HUES6 (cell line): ENCODE measurements at regions not wholly inside any gene's neighbourhood (a gene's known extent, or its start where the extent isn't known, plus 50 kb on each side); places are given as distances from the start of the nearest gene placed in this dataset.
A peak's percentile ranks its signal among the peaks of the same experiment; 100 is the strongest.
"Not testable (repeated sequence)": the region's sequence is repeated elsewhere in the genome, so short reads cannot be mapped to it uniquely, and the experiment has no call there.

Experiments
- H3K27ac ChIP-seq: 2 replicates; pipeline ENCODE4 v1.7.0; 2013; ENCODE audit warnings: low read depth, mild to moderate bottlenecking, low read length, inconsistent platforms
- H3K27me3 ChIP-seq: 2 replicates; pipeline ENCODE4 v1.6.1; 2013; ENCODE audit warnings: low read length; ENCODE audit not compliant: control insufficient read depth, insufficient read depth
- H3K36me3 ChIP-seq: 2 replicates; pipeline ENCODE4 v1.6.1; 2013; ENCODE audit warnings: low read length; ENCODE audit not compliant: control insufficient read depth, insufficient read depth
- H3K4me1 ChIP-seq: 2 replicates; pipeline ENCODE4 v1.6.1; 2013; ENCODE audit warnings: low read length; ENCODE audit not compliant: control insufficient read depth, insufficient read depth
- H3K4me3 ChIP-seq: 2 replicates; pipeline ENCODE4 v1.5.1; 2013; ENCODE audit warnings: low read depth, low read length
- H3K9ac ChIP-seq: one replicate; pipeline ENCODE4 v1.6.1; 2013; ENCODE audit warnings: mild to moderate bottlenecking, low read length
- H3K9me3 ChIP-seq: 2 replicates; pipeline ENCODE4 v1.6.1; 2013; ENCODE audit warnings: low read depth, low read length; ENCODE audit not compliant: control insufficient read depth, insufficient read depth

DNA sequence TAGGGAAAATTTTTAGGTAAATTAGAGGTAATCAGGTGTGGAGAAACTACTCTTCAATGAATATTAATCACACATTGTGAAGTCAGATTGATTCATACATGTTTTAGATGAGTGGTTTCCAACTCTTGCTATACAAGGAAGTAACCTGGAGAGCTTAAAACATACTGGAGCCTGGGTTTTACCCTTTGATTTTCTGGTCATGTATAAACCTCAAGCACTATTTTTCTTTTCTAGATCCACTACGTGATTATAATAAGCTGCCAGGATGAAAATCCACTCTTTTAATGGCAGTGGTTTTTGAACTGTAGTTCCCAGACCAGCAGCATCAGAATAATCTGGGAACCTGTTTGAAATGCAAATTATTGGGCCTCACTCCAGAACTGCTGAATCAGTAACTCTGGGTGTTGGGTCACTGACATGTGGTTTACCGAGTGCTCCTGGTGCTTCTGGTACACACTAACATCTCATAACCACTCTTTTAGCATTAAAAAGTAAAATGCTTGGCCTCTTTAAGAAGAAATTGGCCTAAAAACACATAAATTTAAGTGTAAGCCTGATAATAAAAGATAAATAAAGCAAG is 63.4 kb downstream of the DCAF12L1 start:
- H3K4me1 ChIP-seq = 0 out of 2 replicates have a peak, but pooled peaks cover 4% of the 10 kb centered on the region
- peaks cover 12% of the 10 kb centered on the region for H3K9me3 ChIP-seq
- H3K9ac ChIP-seq = no peak overlapping the region
- H3K27me3 ChIP-seq = no peaks in the 10 kb centered on the region
- H3K36me3 ChIP-seq = no peaks in the 10 kb centered on the region
- H3K4me3 ChIP-seq = no peak overlapping the region
- no peak overlapping the region for H3K27ac ChIP-seq

DNA sequence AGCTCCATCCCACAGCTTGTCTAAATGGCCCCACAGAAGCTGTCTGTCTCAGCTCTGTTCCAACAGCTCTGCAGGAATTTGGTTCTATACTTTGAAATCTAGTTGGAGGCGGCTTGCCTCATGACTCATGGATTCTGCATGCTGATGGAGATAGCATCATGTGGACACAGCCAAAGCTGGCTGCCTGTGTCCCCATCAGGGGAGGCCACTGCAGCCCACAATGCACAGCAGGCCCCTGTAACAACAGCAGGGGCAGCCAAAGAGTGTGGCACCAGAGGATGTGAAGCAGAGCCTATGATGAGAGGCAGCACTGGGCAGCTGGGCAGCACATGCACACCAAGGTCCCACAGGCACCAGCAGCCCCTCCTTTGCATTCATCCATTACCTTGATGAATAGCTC is 67.2 kb downstream of the DCAF12L1 start:
- Histone ChIP-seq H3K9me3 (no peaks in the 10 kb centered on the region), H3K36me3 (no peaks in the 10 kb centered on the region), H3K27ac (no peak overlapping the region), H3K4me3 (no peak overlapping the region), H3K9ac (no peak overlapping the region), H3K4me1 (0 out of 2 replicates have a peak, but pooled peaks cover 4% of the 10 kb centered on the region), H3K27me3 (no peaks in the 10 kb centered on the region)

DNA sequence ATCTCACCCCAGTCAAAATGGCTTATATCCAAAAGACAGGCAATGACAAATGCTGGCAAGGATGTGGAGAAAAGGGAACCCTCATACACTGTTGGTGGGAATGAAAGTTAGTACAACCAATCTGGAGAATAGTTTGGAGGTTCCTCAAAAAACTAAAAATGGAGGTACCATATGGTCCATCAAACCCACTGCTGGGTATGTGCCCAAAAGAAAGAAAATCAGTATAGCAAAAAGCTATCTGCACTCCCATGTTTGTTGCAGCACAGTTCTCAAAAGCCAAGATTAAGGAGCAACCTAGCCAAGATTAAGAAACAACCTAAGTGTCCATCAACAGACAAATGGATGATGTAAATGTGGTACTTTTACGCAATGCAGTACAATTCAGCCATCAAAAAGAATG is 70.7 kb downstream of the DCAF12L1 start:
- no peaks in the 10 kb centered on the region for H3K36me3 ChIP-seq
- H3K9me3 ChIP-seq = no peaks in the 10 kb centered on the region
- no peaks in the 10 kb centered on the region for H3K4me1 ChIP-seq
- H3K9ac ChIP-seq = no peak overlapping the region
- H3K4me3 ChIP-seq = no peak overlapping the region
- H3K27me3 ChIP-seq = no peaks in the 10 kb centered on the region
- no peak overlapping the region for H3K27ac ChIP-seq

DNA sequence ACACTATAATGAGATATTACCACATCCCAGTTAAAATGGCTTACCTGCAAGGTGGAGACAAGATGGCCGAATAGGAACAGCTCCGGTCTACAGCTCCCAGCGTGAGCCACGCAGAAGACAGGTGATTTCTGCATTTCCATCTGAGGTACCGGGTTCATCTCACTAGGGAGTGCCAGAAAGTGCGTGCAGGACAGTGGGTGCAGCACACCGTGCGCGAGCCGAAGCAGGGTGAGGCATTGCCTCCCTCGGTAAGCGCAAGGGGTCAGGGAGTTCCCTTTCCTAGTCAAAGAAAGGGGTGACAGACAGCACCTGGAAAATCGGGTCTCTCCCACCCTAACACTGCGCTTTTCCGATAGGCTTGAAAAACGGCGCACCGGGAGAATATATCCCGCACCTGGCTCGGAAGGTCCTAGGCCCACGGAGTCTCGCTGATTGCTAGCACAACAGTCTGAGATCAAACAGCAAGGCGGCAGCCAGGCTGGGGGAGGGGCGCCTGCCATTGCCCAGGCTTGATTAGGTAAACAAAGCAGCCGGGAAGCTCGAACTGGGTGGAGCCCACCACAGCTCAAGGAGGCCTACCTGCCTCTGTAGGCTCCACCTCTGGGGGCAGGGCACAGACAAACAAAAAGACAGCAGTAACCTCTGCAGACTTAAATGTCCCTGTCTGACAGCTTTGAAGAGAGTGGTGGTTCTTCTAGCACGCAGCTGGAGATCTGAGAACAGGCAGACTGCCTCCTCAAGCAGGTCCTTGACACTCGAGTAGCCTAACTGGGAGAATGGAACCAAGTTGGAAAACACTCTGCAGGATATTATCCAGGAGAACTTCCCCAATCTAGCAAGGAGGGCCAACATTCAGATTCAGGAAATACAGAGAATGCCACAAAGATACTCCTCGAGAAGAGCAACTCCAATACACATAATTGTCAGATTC is 92.5 kb downstream of the DCAF12L1 start:
- not testable (repeated sequence) for H3K36me3 ChIP-seq, H3K9me3 ChIP-seq, H3K27me3 ChIP-seq
- Histone ChIP-seq H3K9ac (peak overlapping the region; percentile 98), H3K4me1 (peaks cover 12% of the 10 kb centered on the region; the same call in 1 of the 2 replicates), H3K27ac (peak overlapping the region; percentile 96), H3K4me3 (peak overlapping the region; percentile 94)

DNA sequence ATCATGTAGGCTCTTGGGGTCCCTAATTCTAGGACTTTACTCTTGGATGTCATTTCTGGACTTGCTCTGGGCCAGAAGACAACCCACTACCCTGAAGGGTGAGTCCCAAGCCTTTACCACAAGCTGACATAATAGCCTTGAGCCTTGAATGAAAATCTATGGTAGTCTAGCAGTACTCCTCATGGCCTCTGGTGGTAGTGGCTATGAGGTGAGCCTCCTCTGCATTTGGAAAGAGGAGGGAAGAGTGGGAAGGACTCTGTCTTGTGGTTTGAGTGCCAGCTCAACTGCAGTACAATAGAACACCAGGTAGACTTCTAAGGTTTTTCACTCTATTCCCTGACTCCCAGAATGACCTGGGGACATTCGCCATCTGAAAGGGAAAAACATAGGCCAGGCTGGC is 96.5 kb downstream of the DCAF12L1 start:
- Histone ChIP-seq H3K9ac (no peak overlapping the region), H3K27me3 (no peaks in the 10 kb centered on the region), H3K9me3 (peaks cover 17% of the 10 kb centered on the region), H3K4me1 (peaks cover 14% of the 10 kb centered on the region; the same call in 1 of the 2 replicates), H3K36me3 (peaks cover 6% of the 10 kb centered on the region; the same call in 1 of the 2 replicates), H3K27ac (no peak overlapping the region), H3K4me3 (no peak overlapping the region)

DNA sequence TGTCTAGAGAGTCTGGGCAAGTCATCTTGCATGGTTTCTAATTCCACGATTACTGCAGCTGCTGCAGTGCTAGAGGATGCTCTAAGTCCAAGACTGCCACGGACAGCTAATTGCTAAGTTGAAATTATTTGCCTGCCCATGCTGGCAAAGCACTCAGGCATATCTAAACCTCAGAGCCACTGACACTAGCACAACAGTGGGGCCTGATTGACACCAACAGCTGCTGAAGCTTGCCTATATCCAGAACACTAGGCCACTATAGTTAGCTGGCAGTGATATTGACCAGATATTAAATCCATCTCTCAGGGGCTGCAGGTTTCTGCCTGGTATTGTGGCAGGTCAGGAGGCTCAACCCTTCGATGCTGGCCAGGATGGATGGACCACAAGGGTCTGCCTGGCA is 103.9 kb downstream of the DCAF12L1 start:
- peaks cover 6% of the 10 kb centered on the region for H3K36me3 ChIP-seq
- no peak overlapping the region for H3K27ac ChIP-seq
- no peak overlapping the region for H3K9ac ChIP-seq
- H3K27me3 ChIP-seq = no peaks in the 10 kb centered on the region
- no peaks in the 10 kb centered on the region for H3K4me1 ChIP-seq
- H3K9me3 ChIP-seq = peaks cover 43% of the 10 kb centered on the region
- no peak overlapping the region for H3K4me3 ChIP-seq
